ENCODE measurements at regions not wholly inside any gene's neighbourhood (a gene's known extent, or its start where the extent isn't known, plus 50 kb on each side); places are given as distances from the start of the nearest gene placed in this dataset.

DNA sequence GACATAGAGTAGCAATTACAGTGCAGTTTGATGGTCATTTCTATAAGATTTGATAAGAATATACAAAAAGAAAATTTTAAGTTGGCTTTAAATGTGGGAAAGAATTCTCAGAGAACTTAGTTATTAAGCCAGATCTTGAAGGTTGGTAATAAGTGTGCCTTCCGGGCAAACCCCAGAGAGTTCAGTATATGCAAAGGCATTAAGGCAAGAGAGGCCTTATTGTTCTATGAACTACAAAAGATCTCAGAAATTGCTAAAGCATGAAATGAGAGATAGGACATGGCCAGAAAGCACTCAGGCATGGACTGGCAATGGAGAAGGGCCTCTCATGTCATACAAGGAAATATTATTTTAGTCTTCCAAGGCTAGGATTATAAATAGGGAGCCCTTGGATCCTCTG, 390.2 kb upstream of the C1orf87 start:
- H3K4me3 ChIP-seq (ENCODE audit: low read depth, low read length): no peak overlapping the region
- Mint-ChIP-seq H3K27ac (no peak overlapping the region), H3K4me3 (no peak overlapping the region), H3K36me3 (no peaks in the 10 kb centered on the region), H3K27me3 (no peaks in the 10 kb centered on the region), H3K4me1 (peaks cover 0 to 5% (median 0%) of the 10 kb centered on the region in 4 donors), H3K9me3 (peaks cover 3 to 15% (median 9%) of the 10 kb centered on the region in 7 donors)
- H3K36me3 ChIP-seq (ENCODE audit: control insufficient read depth, insufficient read depth, low read length): no peaks in the 10 kb centered on the region
- no peaks in the 10 kb centered on the region for H3K4me1 ChIP-seq (ENCODE audit: control insufficient read depth, insufficient read depth, low read length, poor library complexity, severe bottlenecking)
- no peak for DNase-seq
- no peaks in the 10 kb centered on the region for H3K9me3 ChIP-seq (ENCODE audit: control insufficient read depth in 2 of 2, low read length in 2 of 2)
- no peak overlapping the region for H3K27ac ChIP-seq (ENCODE audit: insufficient read depth, low read length, poor library complexity, severe bottlenecking)
- no peak for ATAC-seq (ENCODE audit: low read depth in 2 of 2)
- H3K27me3 ChIP-seq (ENCODE audit: control insufficient read depth, insufficient read depth, low read length): no peaks in the 10 kb centered on the region

GRCh38 chr1:60463146-60463545, 389.6 kb upstream of the C1orf87 start:
- no peak overlapping the region for H3K27ac ChIP-seq (ENCODE audit: insufficient read depth, low read length, poor library complexity, severe bottlenecking)
- DNase-seq (no peak), ATAC-seq (ENCODE audit: low read depth in 2 of 2) (no peak)
- Mint-ChIP-seq H3K27ac (no peak overlapping the region), H3K36me3 (no peaks in the 10 kb centered on the region), H3K9me3 (peaks cover 3 to 15% (median 8%) of the 10 kb centered on the region in 7 donors), H3K4me1 (peaks cover 0 to 5% (median 0%) of the 10 kb centered on the region in 4 donors), H3K4me3 (no peak overlapping the region), H3K27me3 (no peaks in the 10 kb centered on the region)
- no peak overlapping the region for H3K4me3 ChIP-seq (ENCODE audit: low read depth, low read length)
- no peaks in the 10 kb centered on the region for H3K4me1 ChIP-seq (ENCODE audit: control insufficient read depth, insufficient read depth, low read length, poor library complexity, severe bottlenecking)
- no peaks in the 10 kb centered on the region for H3K36me3 ChIP-seq (ENCODE audit: control insufficient read depth, insufficient read depth, low read length)
- no peaks in the 10 kb centered on the region for H3K27me3 ChIP-seq (ENCODE audit: control insufficient read depth, insufficient read depth, low read length)
- H3K9me3 ChIP-seq (ENCODE audit: control insufficient read depth in 2 of 2, low read length in 2 of 2): no peaks in the 10 kb centered on the region

DNA sequence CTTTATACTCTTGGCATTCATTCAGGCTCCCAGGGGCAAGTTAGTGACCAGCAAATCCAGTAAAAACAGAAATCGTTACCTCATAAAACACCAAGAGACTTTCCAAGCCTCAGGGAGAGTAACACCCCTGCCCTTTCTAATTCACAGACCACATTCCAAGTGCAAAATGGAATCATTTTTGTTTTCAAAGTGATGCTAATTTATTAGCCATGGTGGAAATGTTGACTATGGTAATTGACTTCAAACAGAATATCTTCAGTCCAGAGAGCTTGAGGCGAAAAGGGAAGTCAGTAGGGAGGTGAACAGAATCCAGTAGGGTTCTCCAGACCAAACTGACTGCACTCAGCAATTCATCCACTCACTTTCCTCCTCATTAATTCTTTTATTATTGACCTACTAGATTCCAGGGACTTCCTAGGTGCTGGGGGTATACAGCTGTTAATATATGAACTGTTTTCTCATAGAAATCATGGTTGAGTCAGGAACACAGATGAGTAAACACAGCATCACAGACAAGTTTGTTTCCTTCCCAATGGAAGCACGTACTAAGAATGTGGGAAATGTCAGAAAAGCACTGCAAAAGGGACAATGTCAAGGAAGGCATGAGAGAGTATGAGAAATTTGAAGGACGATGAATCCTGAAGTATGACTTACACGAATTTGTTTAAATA, 388.5 kb upstream of the C1orf87 start:
- no peak overlapping the region for H3K27ac Mint-ChIP-seq
- no peaks in the 10 kb centered on the region for H3K27me3 ChIP-seq (ENCODE audit: control insufficient read depth, insufficient read depth, low read length)
- no peaks in the 10 kb centered on the region for H3K27me3 Mint-ChIP-seq
- H3K4me1 ChIP-seq (ENCODE audit: control insufficient read depth, insufficient read depth, low read length, poor library complexity, severe bottlenecking): no peaks in the 10 kb centered on the region
- H3K36me3 ChIP-seq (ENCODE audit: control insufficient read depth, insufficient read depth, low read length): no peaks in the 10 kb centered on the region
- no peak overlapping the region for H3K4me3 ChIP-seq (ENCODE audit: low read depth, low read length)
- H3K36me3 Mint-ChIP-seq: no peaks in the 10 kb centered on the region
- H3K9me3 ChIP-seq (ENCODE audit: control insufficient read depth in 2 of 2, low read length in 2 of 2): no peaks in the 10 kb centered on the region
- peaks cover 4 to 15% (median 11%) of the 10 kb centered on the region in 7 donors for H3K9me3 Mint-ChIP-seq
- no peak overlapping the region for H3K4me3 Mint-ChIP-seq
- DNase-seq (no peak), ATAC-seq (ENCODE audit: low read depth in 2 of 2) (no peak)
- H3K27ac ChIP-seq (ENCODE audit: insufficient read depth, low read length, poor library complexity, severe bottlenecking): no peak overlapping the region
- H3K4me1 Mint-ChIP-seq: peaks cover 0 to 5% (median 0%) of the 10 kb centered on the region in 4 donors

DNA sequence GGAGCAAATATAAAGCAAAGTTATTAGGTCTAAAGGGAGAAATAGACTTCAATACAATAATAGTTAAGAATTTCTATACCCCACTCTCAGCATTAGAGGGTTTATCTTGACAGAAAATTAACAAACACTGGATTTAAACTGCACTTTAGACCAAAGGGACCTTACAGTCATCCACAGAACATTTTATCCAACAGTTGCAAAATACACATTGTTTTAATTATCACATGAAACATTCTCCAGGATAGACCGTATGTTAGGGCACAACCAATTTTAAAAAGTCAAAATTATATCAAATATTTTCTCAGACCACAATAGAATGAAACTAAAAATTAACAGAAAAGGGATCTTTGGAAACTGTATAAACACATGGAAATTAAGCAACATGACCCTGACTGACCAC, 384.5 kb upstream of the C1orf87 start:
- DNase-seq (no peak), ATAC-seq (ENCODE audit: low read depth in 2 of 2) (no peak)
- Histone ChIP-seq H3K4me3 (ENCODE audit: low read depth, low read length) (no peak overlapping the region), H3K4me1 (ENCODE audit: control insufficient read depth, insufficient read depth, low read length, poor library complexity, severe bottlenecking) (no peaks in the 10 kb centered on the region), H3K36me3 (ENCODE audit: control insufficient read depth, insufficient read depth, low read length) (no peaks in the 10 kb centered on the region), H3K27ac (ENCODE audit: insufficient read depth, low read length, poor library complexity, severe bottlenecking) (no peak overlapping the region), H3K27me3 (ENCODE audit: control insufficient read depth, insufficient read depth, low read length) (no peaks in the 10 kb centered on the region), H3K9me3 (ENCODE audit: control insufficient read depth in 2 of 2, low read length in 2 of 2) (no peaks in the 10 kb centered on the region)
- peaks cover 2 to 17% (median 13%) of the 10 kb centered on the region in 7 donors for H3K9me3 Mint-ChIP-seq
- no peak overlapping the region for H3K4me3 Mint-ChIP-seq
- H3K27me3 Mint-ChIP-seq: no peaks in the 10 kb centered on the region
- no peaks in the 10 kb centered on the region for H3K4me1 Mint-ChIP-seq
- no peak overlapping the region for H3K27ac Mint-ChIP-seq
- H3K36me3 Mint-ChIP-seq: no peaks in the 10 kb centered on the region

DNA sequence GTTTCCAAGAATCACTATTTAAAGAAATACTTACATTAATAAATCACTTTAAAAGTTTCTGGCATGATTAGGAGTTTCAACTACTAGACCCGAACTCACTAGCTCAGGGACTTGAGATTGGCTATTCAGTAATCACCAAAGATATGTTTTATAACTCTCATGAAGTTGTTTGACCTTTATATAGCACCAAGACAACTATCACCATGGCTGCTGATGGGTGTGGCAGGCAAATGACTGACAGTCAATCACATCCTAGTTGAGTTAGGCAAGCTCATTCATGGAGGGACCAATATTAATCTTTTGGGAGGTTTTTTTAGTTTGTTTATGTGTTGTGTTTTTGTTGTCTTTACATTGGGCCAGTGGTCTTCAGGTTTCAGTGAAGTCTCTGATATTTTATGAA, 376.3 kb upstream of the C1orf87 start:
- H3K4me1 Mint-ChIP-seq: no peaks in the 10 kb centered on the region

DNA sequence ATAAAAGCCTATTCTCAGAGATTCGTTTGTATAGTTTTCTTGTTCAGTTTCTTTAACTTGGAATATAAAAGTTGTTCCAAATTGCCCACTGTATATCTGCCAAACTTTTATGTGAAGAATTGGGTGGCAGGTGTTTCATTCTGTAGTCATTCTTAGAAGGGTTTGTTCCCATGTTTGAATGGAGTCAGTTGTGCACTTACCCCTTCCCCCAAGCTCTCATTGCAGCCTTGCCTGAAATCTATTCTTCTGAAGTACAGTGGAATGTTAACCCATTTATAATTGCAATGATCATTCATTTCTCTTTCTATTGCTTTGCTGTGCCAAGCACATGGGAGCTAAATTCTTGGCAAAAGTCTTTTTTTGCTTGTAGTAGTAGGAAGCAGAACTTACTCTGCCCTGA, 375.3 kb upstream of the C1orf87 start:
- DNase-seq (no peak), ATAC-seq (ENCODE audit: low read depth in 2 of 2) (no peak)
- no peak overlapping the region for H3K27ac Mint-ChIP-seq
- no peaks in the 10 kb centered on the region for H3K27me3 Mint-ChIP-seq
- H3K4me1 Mint-ChIP-seq: no peaks in the 10 kb centered on the region
- H3K4me3 Mint-ChIP-seq: no peak overlapping the region
- H3K27me3 ChIP-seq (ENCODE audit: control insufficient read depth, insufficient read depth, low read length): no peaks in the 10 kb centered on the region
- no peaks in the 10 kb centered on the region for H3K36me3 Mint-ChIP-seq
- no peaks in the 10 kb centered on the region for H3K4me1 ChIP-seq (ENCODE audit: control insufficient read depth, insufficient read depth, low read length, poor library complexity, severe bottlenecking)
- no peaks in the 10 kb centered on the region for H3K9me3 ChIP-seq (ENCODE audit: control insufficient read depth in 2 of 2, low read length in 2 of 2)
- no peak overlapping the region for H3K4me3 ChIP-seq (ENCODE audit: low read depth, low read length)
- H3K36me3 ChIP-seq (ENCODE audit: control insufficient read depth, insufficient read depth, low read length): no peaks in the 10 kb centered on the region
- H3K9me3 Mint-ChIP-seq: peaks cover 0 to 10% (median 2%) of the 10 kb centered on the region in 7 donors
- no peak overlapping the region for H3K27ac ChIP-seq (ENCODE audit: insufficient read depth, low read length, poor library complexity, severe bottlenecking)

More for the DNA sequence above, 376.3 kb upstream of the C1orf87 start:
- no peak overlapping the region for H3K4me3 Mint-ChIP-seq
- DNase-seq (no peak), ATAC-seq (ENCODE audit: low read depth in 2 of 2) (no peak)
- Histone ChIP-seq H3K4me1 (ENCODE audit: control insufficient read depth, insufficient read depth, low read length, poor library complexity, severe bottlenecking) (no peaks in the 10 kb centered on the region), H3K9me3 (ENCODE audit: control insufficient read depth in 2 of 2, low read length in 2 of 2) (no peaks in the 10 kb centered on the region), H3K36me3 (ENCODE audit: control insufficient read depth, insufficient read depth, low read length) (no peaks in the 10 kb centered on the region), H3K27me3 (ENCODE audit: control insufficient read depth, insufficient read depth, low read length) (no peaks in the 10 kb centered on the region), H3K27ac (ENCODE audit: insufficient read depth, low read length, poor library complexity, severe bottlenecking) (no peak overlapping the region), H3K4me3 (ENCODE audit: low read depth, low read length) (no peak overlapping the region)
- H3K9me3 Mint-ChIP-seq: peaks cover 0 to 15% (median 3%) of the 10 kb centered on the region in 7 donors
- no peaks in the 10 kb centered on the region for H3K36me3 Mint-ChIP-seq
- no peaks in the 10 kb centered on the region for H3K27me3 Mint-ChIP-seq
- no peak overlapping the region for H3K27ac Mint-ChIP-seq

DNA sequence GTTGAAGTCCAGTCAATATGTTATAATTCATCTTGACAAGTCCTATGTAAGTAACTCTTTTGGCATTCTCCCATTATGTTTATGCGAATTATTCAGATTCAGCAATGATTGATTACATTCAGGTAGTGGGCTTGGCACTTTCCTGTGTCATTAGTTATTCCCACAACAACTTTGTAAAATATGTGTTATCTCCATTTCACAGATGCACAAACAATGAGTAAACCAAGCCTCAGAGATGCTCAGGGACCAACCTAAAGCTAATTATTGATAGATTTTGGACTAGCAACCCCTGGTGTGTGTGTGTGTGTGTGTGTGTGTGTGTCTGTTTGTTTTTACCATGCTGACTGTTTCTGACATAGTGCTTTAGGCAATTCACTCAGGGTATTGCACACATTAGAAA, 371.1 kb upstream of the C1orf87 start:
- Histone ChIP-seq H3K4me1 (ENCODE audit: control insufficient read depth, insufficient read depth, low read length, poor library complexity, severe bottlenecking) (no peaks in the 10 kb centered on the region), H3K4me3 (ENCODE audit: low read depth, low read length) (no peak overlapping the region), H3K36me3 (ENCODE audit: control insufficient read depth, insufficient read depth, low read length) (no peaks in the 10 kb centered on the region), H3K27ac (ENCODE audit: insufficient read depth, low read length, poor library complexity, severe bottlenecking) (no peak overlapping the region), H3K27me3 (ENCODE audit: control insufficient read depth, insufficient read depth, low read length) (no peaks in the 10 kb centered on the region), H3K9me3 (ENCODE audit: control insufficient read depth in 2 of 2, low read length in 2 of 2) (no peaks in the 10 kb centered on the region)
- Mint-ChIP-seq H3K4me3 (no peak overlapping the region), H3K4me1 (no peaks in the 10 kb centered on the region), H3K36me3 (no peaks in the 10 kb centered on the region), H3K27ac (no peak overlapping the region), H3K27me3 (peaks cover 5% of the 10 kb centered on the region), H3K9me3 (peaks cover 0 to 6% (median 2%) of the 10 kb centered on the region in 7 donors)
- ATAC-seq (ENCODE audit: low read depth in 2 of 2) (no peak), DNase-seq (no peak)

DNA sequence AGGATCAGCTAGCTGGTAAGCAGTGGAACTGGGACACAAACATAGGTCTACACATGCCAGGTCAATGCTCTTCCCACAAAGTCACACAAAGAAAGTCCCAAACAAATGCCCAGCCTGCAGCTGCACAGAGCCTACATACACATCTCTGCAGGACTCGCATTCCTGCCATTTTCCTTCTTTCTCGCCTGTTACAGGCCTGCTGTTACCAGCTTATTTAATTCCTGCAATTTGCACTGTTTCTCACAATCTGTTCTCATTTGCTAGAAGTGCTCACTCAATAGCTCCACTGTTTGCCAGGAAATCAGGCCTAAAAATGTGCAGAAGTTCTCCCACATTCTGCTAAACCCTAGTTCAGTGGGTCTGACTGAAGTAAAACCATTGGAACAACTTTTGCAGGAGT, 362.6 kb upstream of the C1orf87 start:
- no peaks in the 10 kb centered on the region for H3K4me1 ChIP-seq (ENCODE audit: control insufficient read depth, insufficient read depth, low read length, poor library complexity, severe bottlenecking)
- no peaks in the 10 kb centered on the region for H3K36me3 ChIP-seq (ENCODE audit: control insufficient read depth, insufficient read depth, low read length)
- H3K36me3 Mint-ChIP-seq: no peaks in the 10 kb centered on the region
- H3K4me3 Mint-ChIP-seq: no peak overlapping the region
- no peaks in the 10 kb centered on the region for H3K27me3 ChIP-seq (ENCODE audit: control insufficient read depth, insufficient read depth, low read length)
- no peak overlapping the region for H3K4me3 ChIP-seq (ENCODE audit: low read depth, low read length)
- H3K27ac ChIP-seq (ENCODE audit: insufficient read depth, low read length, poor library complexity, severe bottlenecking): no peak overlapping the region
- H3K9me3 ChIP-seq (ENCODE audit: control insufficient read depth in 2 of 2, low read length in 2 of 2): no peaks in the 10 kb centered on the region
- no peak overlapping the region for H3K27ac Mint-ChIP-seq
- ATAC-seq (ENCODE audit: low read depth in 2 of 2): no peak
- DNase-seq: no peak
- H3K9me3 Mint-ChIP-seq: peaks cover 0 to 29% (median 6%) of the 10 kb centered on the region in 7 donors
- peaks cover 4% of the 10 kb centered on the region for H3K27me3 Mint-ChIP-seq
- H3K4me1 Mint-ChIP-seq: no peaks in the 10 kb centered on the region
